Vagina (tissue), 2 donors: ENCODE measurements at regions not wholly inside any gene's neighbourhood (a gene's known extent, or its start where the extent isn't known, plus 50 kb on each side); places are given as distances from the start of the nearest gene placed in this dataset.

ENCODE experiments used
- DNase-seq, 2 donors: peaks; one replicate each; pipeline ENCODE4 v3.0.0-alpha.2; 2017; ENCODE audit errors: extremely low spot score in 2 of 2
- H3K27ac ChIP-seq: fragments of 200-600 bp; sonication (generic); one replicate; pipeline ENCODE4 v1.5.1; 2019
- H3K27me3 ChIP-seq: fragments of 200-600 bp; sonication (generic); one replicate; pipeline ENCODE4 v1.5.1; 2019
- H3K36me3 ChIP-seq, 2 donors: fragments of 200-600 bp; sonication (generic); one replicate each; pipeline ENCODE4 v1.5.1; 2017 to 2019
- H3K4me1 ChIP-seq: fragments of 200-600 bp; sonication (generic); one replicate; pipeline ENCODE4 v1.5.1; 2019
- H3K4me3 ChIP-seq, 2 donors: fragments of 200-600 bp; sonication (generic); 1 replicate in 1 of 2; 2 replicates in 1 of 2; pipeline ENCODE4 v1.5.1; 2016 to 2019
- H3K9me3 ChIP-seq: fragments of 200-600 bp; sonication (generic); one replicate; pipeline ENCODE4 v1.5.1; 2019
- CTCF ChIP-seq, 3 experiments: fragments of 450-650 bp in 2 of 3; fragments of 200-600 bp in 1 of 3; sonication (generic) in 1 of 3; IDR thresholded peaks; one replicate each; pipeline ENCODE4 v1.5.1; 2017 to 2019; ENCODE audit warnings: antibody characterized with exemption in 3 of 3, mild to moderate bottlenecking in 2 of 3, moderate library complexity in 2 of 3
- POLR2A ChIP-seq, 2 donors: fragments of 450-650 bp; IDR thresholded peaks; one replicate each; pipeline ENCODE4 v1.6.1; 2017; ENCODE audit warnings: antibody characterized with exemption in 2 of 2, mild to moderate bottlenecking in 2 of 2, moderate library complexity in 2 of 2
- POLR2AphosphoS5 ChIP-seq, 2 donors: sonication (generic); formaldehyde crosslinking; IDR thresholded peaks; one replicate each; pipeline ENCODE4 v1.9.0; 2017; ENCODE audit warnings: antibody characterized with exemption in 2 of 2, mild to moderate bottlenecking in 2 of 2, low read depth in 1 of 2; ENCODE audit not compliant: insufficient read depth in 1 of 2
- intact Hi-C: fragments of 100-400 bp; cut with DNase I; formaldehyde crosslinking; loops from one replicate; pipeline ENCODE4 v1.15.1; 2023

- DNase-seq = no peak
- Histone ChIP-seq H3K9me3 (no peaks in the 10 kb centered on the region), H3K4me3 (no peak overlapping the region), H3K27ac (no peak overlapping the region), H3K36me3 (no peaks in the 10 kb centered on the region), H3K27me3 (no peaks in the 10 kb centered on the region), H3K4me1 (no peaks in the 10 kb centered on the region)
- TF ChIP-seq POLR2A (IDR thresholded peaks at IDR 0.05) (no peak), POLR2AphosphoS5 (IDR thresholded peaks at IDR 0.05; ENCODE audit: insufficient read depth in 1 of 2, low read depth in 1 of 2) (no peak), CTCF (IDR thresholded peaks at IDR 0.05) (no peak)
- intact Hi-C loops = no loop called here
Observed at GRCh38 chr1:79682478-79682877, 675.9 kb upstream of the ADGRL4 start.

GRCh38 chr1:79681382-79681781 lies 674.9 kb upstream of the ADGRL4 start:
- Histone ChIP-seq H3K27ac (no peak overlapping the region), H3K9me3 (no peaks in the 10 kb centered on the region), H3K4me3 (no peak overlapping the region), H3K27me3 (no peaks in the 10 kb centered on the region), H3K36me3 (no peaks in the 10 kb centered on the region), H3K4me1 (no peaks in the 10 kb centered on the region)
- no peak for DNase-seq
- intact Hi-C loops = no loop called here
- no peak for TF ChIP-seq POLR2AphosphoS5 (IDR thresholded peaks at IDR 0.05; ENCODE audit: insufficient read depth in 1 of 2, low read depth in 1 of 2)
- TF ChIP-seq CTCF (IDR thresholded peaks at IDR 0.05) = no peak
- no peak for TF ChIP-seq POLR2A (IDR thresholded peaks at IDR 0.05)

- intact Hi-C loops = no loop called here
- no peak for TF ChIP-seq POLR2AphosphoS5 (IDR thresholded peaks at IDR 0.05; ENCODE audit: insufficient read depth in 1 of 2, low read depth in 1 of 2)
- TF ChIP-seq POLR2A (IDR thresholded peaks at IDR 0.05) = no peak
- no peak for TF ChIP-seq CTCF (IDR thresholded peaks at IDR 0.05)
- Histone ChIP-seq H3K4me3 (no peak overlapping the region), H3K27me3 (no peaks in the 10 kb centered on the region), H3K27ac (no peak overlapping the region), H3K36me3 (no peaks in the 10 kb centered on the region), H3K9me3 (no peaks in the 10 kb centered on the region), H3K4me1 (no peaks in the 10 kb centered on the region)
- DNase-seq = no peak
Observed at GRCh38 chr1:79679916-79680315, 673.4 kb upstream of the ADGRL4 start.

- Histone ChIP-seq H3K9me3 (no peaks in the 10 kb centered on the region), H3K27me3 (no peaks in the 10 kb centered on the region), H3K4me1 (no peaks in the 10 kb centered on the region), H3K36me3 (no peaks in the 10 kb centered on the region), H3K4me3 (no peak overlapping the region), H3K27ac (no peak overlapping the region)
- DNase-seq = no peak
- TF ChIP-seq POLR2A (IDR thresholded peaks at IDR 0.05) (no peak), CTCF (IDR thresholded peaks at IDR 0.05) (no peak), POLR2AphosphoS5 (IDR thresholded peaks at IDR 0.05; ENCODE audit: insufficient read depth in 1 of 2, low read depth in 1 of 2) (no peak)
- intact Hi-C loops = no loop called here
Observed at GRCh38 chr1:79667848-79668696, 661.5 kb upstream of the ADGRL4 start.

GRCh38 chr1:79667166-79667565 lies 660.6 kb upstream of the ADGRL4 start:
- intact Hi-C loops = no loop called here
- no peak overlapping the region for H3K27ac ChIP-seq
- H3K27me3 ChIP-seq = no peaks in the 10 kb centered on the region

More at GRCh38 chr1:79667166-79667565, 660.6 kb upstream of the ADGRL4 start:
- TF ChIP-seq CTCF (IDR thresholded peaks at IDR 0.05) (no peak), POLR2AphosphoS5 (IDR thresholded peaks at IDR 0.05; ENCODE audit: insufficient read depth in 1 of 2, low read depth in 1 of 2) (no peak), POLR2A (IDR thresholded peaks at IDR 0.05) (no peak)
- no peak for DNase-seq
- no peak overlapping the region for H3K4me3 ChIP-seq
- no peaks in the 10 kb centered on the region for H3K9me3 ChIP-seq
- no peaks in the 10 kb centered on the region for H3K36me3 ChIP-seq
- H3K4me1 ChIP-seq = no peaks in the 10 kb centered on the region
